Esophagus muscularis mucosa (tissue), 3 donors: ENCODE measurements at regions not wholly inside any gene's neighbourhood (a gene's known extent, or its start where the extent isn't known, plus 50 kb on each side); places are given as distances from the start of the nearest gene placed in this dataset.

Source experiments
- CTCF ChIP-seq, 3 experiments: fragments of 200-600 bp in 2 of 3; fragments of 450-650 bp in 1 of 3; sonication (generic) in 2 of 3; IDR thresholded peaks; one replicate each; pipeline ENCODE4 v1.5.1; 2017 to 2019; ENCODE audit warnings: antibody characterized with exemption in 3 of 3, mild to moderate bottlenecking in 2 of 3, moderate library complexity in 1 of 3
- POLR2A ChIP-seq: fragments of 450-650 bp; IDR thresholded peaks from one replicate; pipeline ENCODE4 v1.6.1; 2017; ENCODE audit warnings: antibody characterized with exemption, moderate library complexity, mild to moderate bottlenecking, low read depth
- POLR2AphosphoS5 ChIP-seq, 2 donors: sonication (generic); formaldehyde crosslinking; IDR thresholded peaks; one replicate each; pipeline ENCODE4 v1.6.1; 2017; ENCODE audit warnings: antibody characterized with exemption in 2 of 2

- TF ChIP-seq CTCF (IDR thresholded peaks at IDR 0.05): no peak
- no peak for TF ChIP-seq POLR2A
- no peak for TF ChIP-seq POLR2AphosphoS5 (IDR thresholded peaks at IDR 0.05)
Measured at GRCh38 chr12:91920741-91921140, 224.9 kb downstream of the BTG1 start.
